ENCODE measurements at regions not wholly inside any gene's neighbourhood (a gene's known extent, or its start where the extent isn't known, plus 50 kb on each side); places are given as distances from the start of the nearest gene placed in this dataset.
"Not testable (repeated sequence)": the region's sequence is repeated elsewhere in the genome, so short reads cannot be mapped to it uniquely, and the experiment has no call there.

DNA sequence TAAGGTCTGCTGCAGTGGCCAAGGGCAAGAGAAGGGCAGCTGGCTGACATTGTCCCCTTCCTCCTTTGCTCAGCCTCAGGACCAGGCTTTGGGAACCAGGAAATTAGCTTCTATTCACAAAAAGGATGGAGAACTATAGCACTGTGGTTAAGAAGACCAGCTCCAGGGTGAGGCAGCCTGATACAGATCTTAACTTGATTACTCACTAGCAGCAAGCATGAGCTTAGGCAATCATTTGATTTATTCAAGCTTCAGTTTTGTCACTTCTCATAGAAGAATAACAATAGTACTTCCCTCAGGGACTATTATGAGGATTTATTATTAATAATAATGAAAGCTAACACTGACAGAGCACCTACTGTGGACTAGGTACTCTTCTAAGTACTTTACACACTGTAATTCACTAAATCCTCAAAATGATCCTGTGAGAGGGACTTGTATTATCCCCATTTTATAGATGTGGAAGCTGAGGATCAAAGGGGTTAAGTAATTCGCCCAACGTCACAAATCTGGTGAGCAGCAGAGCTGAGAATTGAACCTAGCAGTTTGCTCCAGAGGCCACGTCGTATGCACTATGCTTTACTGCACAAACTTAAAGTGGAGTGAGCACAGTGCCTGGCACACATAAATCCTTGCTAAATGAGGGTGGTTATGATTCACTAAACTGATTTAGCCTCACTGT is 130.4 kb upstream of the PAK3 start:
- DNase-seq (ENCODE audit: low read depth) = no peak

DNA sequence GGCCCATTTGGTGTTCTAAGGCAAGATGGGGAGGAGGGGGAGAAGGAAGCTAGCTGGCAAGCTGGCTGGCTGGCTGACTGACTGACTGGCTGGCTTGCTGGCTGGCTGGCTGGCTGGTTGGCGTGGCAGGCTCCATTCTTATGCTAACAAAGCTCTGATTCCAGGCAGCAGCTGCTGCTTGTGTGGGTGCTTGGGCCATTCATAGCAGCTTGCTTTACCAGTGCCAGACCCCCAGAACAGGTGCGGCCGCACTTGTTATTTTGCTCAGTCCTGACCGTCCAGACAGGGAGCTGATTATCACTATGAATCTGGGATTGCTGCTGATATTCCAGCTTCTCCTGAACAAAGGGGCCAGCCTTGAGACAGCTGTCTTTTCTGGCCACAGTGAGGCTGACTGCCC is 131.2 kb upstream of the PAK3 start:
- DNase-seq (ENCODE audit: low read depth) = no peak

DNA sequence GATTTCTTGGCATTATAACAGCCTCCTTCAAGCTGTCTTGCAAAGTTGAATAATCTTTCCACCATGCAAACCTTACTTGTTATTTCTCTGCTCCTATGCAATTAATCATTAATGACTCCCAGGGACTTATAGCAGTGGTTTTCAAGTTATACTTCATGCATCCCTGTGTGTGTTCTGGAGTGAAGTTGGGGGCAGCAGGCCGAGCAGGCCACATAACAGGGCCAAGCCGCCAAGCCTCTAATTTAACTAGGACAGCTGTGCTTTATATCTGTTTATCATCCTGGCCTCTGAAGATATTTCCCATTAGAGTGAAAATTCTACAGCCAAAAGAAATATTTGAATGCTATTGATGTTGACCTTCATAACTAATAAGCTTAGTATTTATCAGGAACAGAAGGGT is 133.5 kb upstream of the PAK3 start:
- no peak for DNase-seq (ENCODE audit: low read depth)

DNA sequence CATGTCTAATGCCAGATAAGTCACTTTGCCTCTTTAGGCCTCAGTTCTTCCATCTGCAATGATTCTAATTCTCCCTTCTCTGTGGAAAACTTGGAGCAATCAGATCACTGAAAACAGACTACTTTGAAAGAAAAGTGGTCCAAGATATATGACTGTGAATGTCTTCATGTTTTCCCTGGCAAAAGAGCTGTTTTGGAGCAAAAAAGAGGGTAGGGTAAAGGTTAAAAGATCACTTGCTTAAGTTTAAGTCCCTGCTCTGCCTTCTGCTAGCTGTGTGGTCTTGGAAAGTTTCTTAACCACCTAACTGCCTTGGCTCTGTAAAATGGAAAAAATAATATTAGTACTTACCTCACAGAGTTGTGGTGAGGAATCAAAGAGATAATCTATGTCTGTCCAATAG is 140.3 kb upstream of the PAK3 start:
- DNase-seq (ENCODE audit: low read depth) = no peak

DNA sequence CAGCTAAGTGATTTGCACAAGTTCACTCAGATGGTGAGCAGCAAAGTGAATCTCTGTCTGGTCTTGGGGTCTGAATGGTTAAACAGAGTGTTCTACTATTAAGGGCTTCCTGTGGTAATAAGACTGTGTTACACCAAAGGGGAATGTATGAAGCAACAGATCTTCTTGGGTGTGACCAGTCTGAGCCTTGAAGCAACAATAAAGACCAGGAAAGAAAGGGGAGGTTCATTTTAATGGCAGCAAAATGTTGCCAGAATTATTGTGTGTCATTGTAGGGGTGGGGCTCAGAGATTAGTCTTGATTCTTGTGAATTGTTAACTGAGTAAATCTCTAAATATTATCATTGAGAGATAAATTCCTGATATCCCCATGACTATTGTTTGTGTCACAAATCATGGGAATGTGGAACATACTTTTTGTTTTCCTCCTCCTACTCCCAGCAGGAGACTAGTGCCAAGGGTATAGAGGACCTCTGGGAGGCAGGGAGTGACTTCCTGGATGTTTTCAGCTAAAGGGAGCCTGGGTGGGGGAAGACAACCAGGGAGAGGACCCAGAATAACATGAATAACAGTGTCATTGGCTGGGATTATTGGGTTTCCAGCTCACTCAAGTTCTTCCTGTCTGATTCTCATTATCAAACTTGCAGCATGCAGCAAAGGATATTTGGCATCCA is 141.4 kb upstream of the PAK3 start:
- DNase-seq (ENCODE audit: low read depth) = no peak

DNA sequence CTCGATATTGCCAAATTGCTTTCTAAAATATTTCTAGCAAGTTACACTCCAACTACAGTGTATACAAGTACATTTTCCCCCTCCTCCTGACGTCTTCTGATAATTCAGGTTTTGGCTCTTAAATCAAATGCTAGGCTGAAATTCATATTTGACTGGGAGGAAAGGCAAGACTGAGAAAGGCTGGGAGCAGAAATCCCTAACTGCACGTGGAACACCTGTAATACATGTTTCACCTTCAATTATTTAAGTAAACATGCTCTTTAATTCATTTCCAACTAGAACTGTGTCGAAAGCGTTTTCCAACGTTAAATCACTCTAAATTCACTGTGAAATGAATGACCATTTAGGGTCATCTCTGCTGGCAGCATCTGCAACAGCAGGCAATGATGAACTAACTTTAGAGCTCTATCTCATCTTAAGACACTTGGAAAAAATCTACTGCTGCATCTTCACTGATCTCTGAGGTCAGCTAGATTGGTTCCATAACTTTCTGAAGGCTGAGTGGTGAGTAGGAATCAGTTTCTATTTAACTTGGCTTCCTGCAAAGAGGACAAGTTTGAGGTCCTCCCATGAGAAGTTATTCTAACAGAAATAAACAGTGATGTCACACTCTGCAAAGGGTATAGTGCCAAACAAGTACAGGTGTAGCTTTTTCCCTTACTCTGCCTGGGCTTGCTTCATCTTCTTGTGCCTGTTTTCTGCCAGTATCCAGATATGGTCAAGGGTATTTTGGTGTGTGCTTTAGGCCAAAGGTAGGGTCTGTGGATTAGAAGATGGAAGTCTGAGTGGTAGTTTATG is 144.3 kb upstream of the PAK3 start:
- DNase-seq (ENCODE audit: low read depth) = no peak

DNA sequence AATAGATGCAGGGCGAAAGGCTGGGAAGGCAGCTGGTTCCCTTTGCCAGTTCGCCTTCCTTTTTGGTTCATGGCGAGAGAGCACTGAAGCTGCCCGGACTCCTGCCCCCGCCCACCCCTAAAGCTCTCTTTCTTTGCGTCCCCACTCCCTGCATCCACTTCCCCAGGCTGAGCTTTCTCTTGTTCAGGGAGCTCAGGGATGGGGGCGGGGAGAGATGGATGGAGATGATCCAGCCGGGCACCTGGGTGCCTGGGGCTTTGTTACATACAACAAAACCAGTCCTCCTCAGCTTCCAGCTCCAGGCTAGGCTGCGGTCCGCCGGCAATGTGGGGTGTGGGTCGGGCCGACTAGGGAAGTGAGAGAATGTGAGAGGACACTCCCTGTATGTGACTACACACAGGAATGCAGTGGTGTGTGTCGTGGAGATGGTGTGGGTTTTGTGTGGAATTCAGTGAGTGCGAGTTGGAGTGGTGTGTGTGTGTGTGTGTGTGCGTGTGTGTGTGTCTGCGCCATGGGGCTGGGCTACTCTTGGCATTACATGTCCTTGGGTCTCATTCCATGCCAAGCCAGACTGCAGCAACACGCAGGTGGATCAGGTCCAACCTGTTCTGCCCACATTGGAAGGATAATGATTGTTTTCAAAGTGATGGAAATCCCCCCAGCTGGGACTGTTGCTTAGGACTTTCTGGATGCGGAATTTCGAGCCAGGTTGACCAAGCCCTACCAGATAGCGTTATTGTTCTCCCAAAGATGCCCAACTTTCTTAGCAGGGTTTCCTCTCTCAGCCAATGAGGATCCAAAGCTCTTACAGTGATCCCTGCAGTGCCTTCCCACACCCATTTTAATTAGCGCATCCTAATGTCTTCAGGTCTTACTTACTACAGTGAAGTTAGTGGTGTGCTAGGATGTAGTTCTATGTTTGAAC is 149.4 kb upstream of the CHRDL1 start:
- no peak for DNase-seq (ENCODE audit: low read depth)

DNA sequence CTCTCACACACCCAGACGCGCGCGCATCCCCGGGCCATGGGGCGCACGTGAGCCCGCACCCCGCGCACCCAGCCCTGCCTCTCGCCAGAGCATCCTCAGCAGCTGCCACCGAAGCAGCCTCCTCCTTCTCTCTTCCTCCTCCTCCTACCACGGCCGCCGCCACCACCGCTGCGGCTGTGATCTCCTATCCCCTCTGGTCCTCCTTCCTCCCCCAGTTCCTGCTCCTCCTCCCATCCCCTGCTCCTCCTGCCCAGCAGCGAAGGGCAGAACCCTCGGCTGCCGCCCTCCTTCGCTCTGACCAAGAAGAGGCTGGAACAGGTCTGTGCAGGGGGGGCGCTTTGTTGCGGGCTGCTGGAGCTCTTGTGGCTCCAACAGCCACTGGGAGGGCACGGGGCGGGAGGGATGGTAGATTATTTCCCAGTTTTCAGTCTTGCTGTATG is 148.7 kb upstream of the CHRDL1 start:
- DNase-seq (ENCODE audit: low read depth) = no peak

DNA sequence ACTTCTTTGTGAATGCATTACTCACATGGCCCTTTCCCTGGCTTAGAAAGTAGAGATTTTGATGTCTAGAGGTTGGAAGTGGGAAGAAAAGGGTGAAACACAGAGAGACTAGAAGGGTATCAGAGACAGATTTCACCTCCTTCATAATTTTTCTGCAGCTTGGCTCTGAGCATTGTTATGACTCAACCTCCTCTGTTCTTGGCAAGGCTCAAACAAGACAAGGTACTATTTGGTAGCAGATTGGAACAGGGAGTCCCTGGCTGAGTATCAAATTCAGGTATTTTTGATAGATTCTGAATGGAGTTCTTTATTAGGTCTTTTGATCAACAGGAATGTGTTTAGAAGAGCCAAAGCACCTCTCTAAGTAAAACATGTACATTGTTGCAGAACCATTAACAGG is 146.3 kb upstream of the CHRDL1 start:
- DNase-seq (ENCODE audit: low read depth) = no peak

DNA sequence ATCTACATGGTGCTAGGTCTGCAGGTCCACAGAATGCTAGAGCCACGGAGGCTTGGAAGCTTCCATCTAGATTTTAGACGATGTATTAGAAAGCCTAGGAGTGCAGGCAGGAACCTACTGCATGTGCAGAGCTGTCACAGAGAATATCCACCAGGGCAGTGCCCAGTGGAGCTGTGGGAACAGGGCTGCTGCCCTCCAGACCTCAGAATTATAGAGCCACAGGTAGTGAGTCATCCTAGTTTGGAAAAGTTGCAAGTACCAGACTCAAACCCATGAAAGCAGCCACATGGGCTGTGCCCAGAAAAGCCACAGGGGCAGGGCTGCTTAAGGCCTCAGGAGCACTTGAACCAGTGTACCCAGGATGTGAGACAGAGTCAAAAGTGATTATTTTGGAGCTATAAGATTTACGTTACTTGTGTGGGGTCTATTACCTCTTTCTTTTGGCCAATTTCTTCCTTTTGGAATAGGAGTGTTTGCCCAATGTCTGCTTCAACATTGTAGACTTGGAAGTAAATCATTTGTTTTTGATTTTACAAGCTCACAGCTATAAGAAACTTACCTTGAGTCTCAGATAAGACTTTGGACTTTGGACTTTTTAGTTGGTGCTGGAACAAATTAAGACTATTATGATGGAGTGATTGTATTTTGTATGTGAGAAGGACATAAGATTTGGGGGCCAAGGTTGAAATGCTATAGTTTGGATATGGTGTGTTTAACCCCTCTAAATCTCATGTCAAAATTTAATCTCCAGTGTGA is 143.5 kb upstream of the CHRDL1 start:
- DNase-seq (ENCODE audit: low read depth) = no peak

DNA sequence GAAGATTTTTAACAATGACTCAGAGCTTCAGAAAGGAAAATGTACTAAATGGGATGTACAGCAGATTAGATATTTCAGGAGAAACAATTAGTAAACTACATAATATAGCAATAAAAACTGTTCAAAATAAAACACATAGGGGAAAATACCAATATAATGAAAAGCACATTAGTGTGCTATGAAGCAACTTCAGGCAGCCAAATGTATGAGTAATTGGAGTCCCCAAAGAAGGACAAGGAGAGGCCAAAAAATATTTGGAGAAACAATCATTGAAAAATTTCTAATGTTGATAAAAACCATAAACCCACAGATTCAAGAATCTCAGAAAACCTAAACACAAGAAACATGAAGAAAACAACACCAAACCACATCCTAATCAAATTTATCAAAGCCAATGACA is 129.3 kb upstream of the CHRDL1 start:
- DNase-seq (ENCODE audit: low read depth) = no peak

DNA sequence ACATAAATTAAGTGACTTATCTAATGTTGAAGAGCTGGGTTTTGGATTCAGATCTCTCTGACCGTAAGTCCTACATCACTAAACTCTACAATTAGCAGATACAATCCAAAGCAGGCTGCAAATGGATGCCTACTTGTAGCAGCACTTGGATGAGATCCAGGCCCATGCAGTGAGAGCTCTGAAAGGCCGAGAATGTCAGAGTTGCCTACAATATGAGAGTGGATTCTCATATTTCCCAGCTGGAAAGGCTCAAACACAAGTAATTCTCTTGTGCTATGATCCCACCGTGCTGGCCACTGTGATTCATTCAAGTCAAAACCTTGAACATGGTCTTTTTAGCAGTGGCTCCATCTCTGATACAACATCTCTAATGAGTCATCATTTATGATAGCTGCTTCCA is 125.4 kb upstream of the CHRDL1 start:
- DNase-seq (ENCODE audit: low read depth) = no peak

DNA sequence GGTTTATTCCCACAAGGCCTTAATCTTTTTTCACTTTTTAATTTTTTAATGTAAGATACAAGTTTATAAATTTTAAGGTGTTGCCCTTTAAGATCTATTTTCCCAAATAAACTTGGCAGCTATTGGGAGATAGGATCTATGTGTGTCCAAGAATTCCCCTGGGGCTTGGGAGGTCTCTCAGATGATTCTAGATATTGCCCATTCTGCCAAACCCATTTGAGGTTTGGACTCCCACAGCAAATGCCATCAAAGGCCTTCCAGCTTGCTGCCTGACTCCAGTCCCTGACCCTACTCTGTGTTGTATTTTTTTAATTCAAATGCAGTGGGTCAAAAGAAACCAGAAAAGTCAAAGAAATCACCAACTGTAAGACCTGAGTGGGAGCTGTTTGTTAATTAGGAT is 120.0 kb upstream of the CHRDL1 start:
- no peak for DNase-seq (ENCODE audit: low read depth)

DNA sequence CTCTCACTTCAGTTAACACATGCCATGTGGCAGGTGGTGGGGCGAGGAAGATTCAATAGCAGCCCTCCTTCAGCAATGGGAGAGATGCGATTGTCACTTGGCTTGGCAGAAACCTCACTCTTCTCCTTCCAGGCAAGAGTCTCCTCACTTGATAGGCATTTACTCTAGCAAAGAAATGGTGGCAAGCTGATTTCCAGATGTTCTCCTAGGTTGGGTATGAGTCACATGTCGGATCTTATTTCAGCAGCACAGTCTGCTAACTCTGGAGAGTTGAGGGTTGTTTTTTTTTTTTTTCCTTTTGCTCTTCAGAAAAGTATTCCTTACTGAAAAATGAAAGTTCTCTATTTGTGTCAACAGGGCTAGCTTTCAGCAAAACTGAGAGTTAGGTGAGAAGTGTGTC is 119.5 kb upstream of the CHRDL1 start:
- no peak for DNase-seq (ENCODE audit: low read depth)

DNA sequence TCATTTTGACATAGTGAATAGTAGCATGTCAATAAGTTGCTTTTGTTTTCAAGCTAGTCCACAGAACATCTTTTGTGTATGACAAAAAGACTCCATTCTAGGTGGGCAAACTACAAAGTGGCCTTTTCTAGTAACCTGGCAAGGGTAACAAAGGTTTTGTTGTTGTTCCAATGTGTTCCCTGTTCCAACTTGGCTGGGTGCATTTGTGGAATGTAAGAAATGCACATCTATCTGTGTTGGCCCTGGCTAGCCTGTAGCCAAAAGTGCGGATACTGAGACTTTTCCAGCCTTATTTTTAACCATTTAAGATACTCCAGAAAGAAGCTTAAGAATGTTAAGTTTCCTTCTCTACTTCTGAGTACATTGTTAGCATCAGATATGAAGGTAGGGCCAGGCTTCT is 118.7 kb upstream of the CHRDL1 start:
- DNase-seq (ENCODE audit: low read depth) = no peak

DNA sequence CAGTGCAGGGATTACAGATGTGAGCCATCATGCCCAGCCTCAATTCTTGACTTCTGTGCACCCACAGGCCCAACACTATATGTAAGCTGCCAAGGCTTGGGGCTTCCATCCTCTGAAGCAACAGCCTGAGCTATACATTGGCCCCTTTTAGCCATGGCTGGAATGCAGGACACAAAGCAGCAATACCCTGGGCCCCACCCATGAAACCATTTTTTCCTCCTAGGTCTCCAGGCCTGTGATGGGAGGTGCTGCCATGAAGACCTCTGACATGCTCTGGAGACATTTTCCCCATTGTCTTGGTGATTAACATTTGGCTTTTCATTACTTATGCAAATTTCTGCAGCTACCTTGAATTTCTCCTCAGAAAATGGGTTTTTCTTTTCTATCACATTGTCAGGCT is 109.1 kb upstream of the CHRDL1 start:
- not testable (repeated sequence) for DNase-seq (ENCODE audit: low read depth)

DNA sequence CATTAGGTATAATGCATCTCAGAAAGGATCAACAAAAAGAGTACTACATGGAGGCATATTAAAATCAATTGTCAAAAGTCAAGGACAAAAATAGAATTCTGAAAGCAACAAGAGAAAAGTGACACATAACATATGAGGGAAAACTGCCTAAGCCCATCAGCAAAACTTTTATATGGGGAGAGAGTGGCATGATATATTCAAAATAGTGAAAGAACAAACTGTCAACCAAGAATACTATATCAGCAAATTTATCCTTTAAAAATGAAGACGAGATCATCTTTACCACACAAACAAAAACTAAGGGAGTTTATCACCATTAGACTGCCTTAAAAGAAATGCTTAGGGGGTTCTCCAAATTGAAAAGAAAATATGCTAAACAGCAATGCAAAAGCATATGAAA is 86.4 kb upstream of the CHRDL1 start:
- DNase-seq (ENCODE audit: low read depth) = no peak

DNA sequence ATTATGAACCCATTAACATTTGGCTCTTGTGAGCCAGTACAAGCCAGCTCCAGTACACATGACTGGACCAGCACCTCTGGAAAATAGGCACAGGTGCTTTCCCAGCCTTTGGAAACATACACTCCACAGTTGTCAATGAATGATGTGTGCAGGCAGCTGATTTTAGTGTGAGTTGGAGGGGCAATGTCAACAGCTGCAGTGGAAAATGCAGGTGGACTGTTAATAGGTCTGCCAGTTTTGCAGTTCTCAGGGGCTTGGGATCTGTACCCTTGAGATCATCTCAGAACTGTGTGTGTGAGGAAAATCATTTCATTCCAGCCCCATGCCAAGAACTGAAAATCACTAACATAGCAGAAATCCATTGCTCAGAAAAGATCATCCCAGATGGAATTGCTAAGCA is 81.7 kb upstream of the CHRDL1 start:
- no peak for DNase-seq (ENCODE audit: low read depth)

DNA sequence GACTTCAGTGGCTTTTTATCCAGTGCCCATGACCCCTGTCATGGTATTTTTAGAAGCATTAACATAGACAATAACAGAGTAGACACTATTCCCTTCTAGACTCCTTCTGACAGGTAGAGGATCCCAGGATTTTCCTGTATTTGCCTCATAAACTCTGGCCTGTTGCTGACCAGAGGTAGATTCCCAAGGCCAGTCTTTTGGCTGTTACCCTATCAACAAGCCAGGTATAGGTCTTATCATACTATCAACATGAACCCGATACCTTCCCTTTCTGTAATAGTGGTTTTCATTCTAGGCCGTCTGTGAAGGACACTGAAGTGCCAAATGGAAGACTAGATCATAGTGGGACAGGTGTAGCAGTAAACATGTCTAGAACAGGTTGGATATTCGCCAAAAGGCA is 76.2 kb upstream of the CHRDL1 start:
- no peak for DNase-seq (ENCODE audit: low read depth)

DNA sequence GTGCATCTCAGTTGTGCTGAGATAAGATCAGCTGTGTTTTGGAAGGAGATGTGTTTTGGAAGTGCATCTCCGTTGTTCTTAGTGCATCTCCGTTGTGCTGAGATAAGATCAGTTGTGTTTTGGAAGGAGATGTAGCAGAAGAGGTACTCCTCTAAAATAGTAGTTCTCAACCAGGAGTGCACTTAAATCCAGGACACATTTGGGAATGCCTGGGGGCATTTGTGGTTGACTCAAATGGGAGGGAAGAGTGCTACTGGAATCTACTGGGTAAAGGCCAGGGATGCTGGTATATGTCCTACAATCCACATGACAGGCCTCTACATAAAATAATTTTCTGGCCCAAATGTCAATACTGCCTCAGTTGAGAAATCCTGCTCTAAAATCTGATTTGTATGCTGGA is 70.8 kb upstream of the CHRDL1 start:
- DNase-seq (ENCODE audit: low read depth) = no peak

DNA sequence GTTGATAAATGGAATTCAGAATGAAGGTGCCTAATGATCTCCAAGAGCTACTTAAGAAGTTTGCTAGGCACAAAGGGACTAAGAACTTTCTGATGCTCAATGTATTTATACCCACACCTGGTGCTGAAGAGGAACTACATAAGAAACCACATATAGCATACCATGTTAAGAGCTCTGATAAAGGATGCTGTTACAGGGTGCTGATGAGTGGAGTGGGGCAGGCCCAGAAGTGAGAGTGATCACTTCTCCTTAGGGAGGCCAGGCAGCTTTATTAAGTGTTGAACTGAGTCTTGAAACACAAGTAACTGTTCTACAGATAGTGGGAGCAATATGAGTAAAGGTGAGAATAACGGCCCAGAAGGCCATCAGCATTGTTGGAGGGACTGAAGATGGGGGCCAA is 68.3 kb upstream of the CHRDL1 start:
- DNase-seq (ENCODE audit: low read depth) = no peak
